NCI-H446 (cell line): ENCODE measurements at regions not wholly inside any gene's neighbourhood (a gene's known extent, or its start where the extent isn't known, plus 50 kb on each side); places are given as distances from the start of the nearest gene placed in this dataset.
"Not testable (repeated sequence)": the region's sequence is repeated elsewhere in the genome, so short reads cannot be mapped to it uniquely, and the experiment has no call there.

Experiments
- DNase-seq, 2 experiments: peaks; one replicate each; lab custom pipeline; 2025; lab: John Stamatoyannopoulos, UW

GRCh38 chr6:63440594-63440993 is 120.8 kb upstream of the LGSN start:
- no peak for DNase-seq

DNA sequence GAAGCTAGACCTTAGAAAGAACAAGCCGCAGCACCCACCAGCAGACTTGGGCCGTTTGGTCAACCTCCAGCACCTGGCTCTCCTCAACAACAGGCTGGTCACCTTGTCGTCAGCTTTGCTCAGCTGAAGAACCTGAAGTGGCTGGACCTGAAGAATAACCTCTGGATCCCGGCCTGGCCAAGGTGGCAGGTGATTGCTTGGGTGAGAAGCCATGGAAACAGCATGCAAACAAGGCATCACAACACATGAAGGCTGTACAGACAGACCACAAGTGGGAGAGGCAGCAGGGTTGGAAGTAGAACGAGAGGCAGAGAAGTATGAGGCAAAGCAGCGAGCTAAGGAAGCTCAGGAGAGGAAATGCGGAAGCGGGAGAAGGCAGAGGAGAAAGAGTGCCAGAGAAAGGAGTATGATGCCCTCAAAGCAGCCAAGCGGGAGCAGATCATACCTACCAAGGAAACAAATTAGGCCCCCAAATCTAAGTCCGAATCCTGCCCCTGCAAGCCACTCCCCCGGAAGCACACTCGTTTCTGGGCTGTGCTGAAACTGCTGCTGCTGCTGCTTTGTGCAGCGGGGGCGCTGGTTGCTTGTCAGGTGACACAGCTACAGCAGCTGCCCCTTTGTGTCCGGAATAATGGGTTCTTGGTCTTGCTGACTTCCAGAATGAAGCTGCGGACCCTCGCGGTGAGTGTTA is 121.6 kb upstream of the LGSN start:
- DNase-seq, result no peak

- DNase-seq, result no peak
Measured at GRCh38 chr6:63442870-63443269, 123.1 kb upstream of the LGSN start.

DNA sequence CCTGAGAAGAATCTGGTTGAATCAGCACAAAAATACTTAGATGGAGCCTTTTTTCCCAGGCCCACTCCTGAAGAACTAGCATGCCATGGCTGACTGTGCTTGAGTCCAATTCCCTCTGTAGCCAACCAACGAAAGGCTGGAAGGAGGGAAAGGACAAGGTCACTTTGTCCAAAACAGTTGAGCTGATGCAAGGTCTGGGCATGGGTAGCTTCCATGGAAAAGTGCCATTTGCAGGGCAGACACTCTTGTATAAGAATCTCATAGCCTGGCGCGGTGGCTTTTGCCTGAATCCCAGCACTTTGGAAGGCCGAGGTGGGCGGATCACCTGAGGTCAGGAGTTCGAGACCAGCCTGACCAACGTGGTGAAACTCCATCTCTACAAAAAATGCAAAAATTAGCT is 125.0 kb upstream of the LGSN start:
- DNase-seq, result no peak

GRCh38 chr6:63446405-63446804 is 125.9 kb upstream of the LOC128125822 start:
- no peak for DNase-seq

GRCh38 chr6:63447134-63447533 is 125.1 kb upstream of the LOC128125822 start:
- no peak for DNase-seq

DNA sequence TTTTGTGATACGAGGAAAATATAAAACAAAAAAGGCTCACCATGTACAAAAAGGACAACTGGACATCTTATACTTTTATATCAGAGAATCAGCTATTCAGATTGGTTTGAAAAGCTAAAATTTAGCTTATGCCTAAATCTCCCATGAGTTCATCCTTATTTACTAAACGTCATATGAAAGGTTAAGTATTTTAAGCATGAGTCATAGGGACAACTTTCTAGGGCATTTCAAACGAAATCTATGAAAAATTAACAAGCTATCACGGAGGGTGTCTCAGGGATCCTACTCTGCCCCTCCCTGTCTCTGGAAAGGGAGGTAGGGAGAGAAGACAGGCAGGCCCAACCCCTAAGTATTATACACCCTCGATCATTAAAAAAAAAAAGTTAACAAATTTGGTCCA is 124.1 kb upstream of the LOC128125822 start:
- no peak for DNase-seq

DNA sequence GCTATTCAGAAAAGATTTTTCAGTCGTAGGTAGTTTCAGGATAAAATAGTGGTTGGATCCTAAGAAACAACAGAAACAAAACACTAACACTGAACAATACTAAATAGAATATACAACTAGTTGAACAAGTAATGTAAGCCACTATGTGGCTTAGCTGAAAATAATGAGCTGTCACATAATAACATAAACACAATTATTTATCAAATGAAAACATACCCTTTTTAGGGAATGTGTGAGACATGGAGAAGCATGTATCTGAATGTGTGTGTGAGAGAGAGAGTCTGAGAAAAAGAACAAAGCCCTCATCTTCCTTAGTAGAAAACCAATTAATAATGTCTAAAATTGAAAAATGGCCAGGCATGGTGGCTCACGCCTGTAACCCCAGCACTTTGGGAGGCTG is 122.6 kb upstream of the LOC128125822 start:
- DNase-seq, result no peak

DNA sequence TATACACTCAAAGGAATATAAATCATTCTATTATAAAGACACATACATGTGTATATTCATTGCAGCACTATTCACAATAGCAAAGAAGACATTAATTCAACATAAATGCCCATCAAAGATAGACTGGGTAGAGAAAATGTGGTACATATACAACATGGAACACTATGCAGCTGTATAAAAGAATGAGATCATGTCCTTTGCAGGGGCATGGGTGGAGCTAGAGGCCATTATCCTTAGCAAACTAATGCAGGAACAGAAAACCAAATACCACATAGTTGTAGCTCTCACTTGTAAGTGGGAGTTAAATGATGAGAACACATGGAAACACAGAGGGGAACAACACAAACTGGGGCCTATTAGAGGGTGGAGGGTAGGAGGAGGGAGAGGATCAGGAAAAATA is 121.0 kb upstream of the LOC128125822 start:
- DNase-seq, result no peak

- no peak for DNase-seq
Measured at GRCh38 chr6:63452125-63452524, 120.2 kb upstream of the LOC128125822 start.

GRCh38 chr6:63456734-63457133 is 115.5 kb upstream of the LOC128125822 start:
- DNase-seq, result no peak

DNA sequence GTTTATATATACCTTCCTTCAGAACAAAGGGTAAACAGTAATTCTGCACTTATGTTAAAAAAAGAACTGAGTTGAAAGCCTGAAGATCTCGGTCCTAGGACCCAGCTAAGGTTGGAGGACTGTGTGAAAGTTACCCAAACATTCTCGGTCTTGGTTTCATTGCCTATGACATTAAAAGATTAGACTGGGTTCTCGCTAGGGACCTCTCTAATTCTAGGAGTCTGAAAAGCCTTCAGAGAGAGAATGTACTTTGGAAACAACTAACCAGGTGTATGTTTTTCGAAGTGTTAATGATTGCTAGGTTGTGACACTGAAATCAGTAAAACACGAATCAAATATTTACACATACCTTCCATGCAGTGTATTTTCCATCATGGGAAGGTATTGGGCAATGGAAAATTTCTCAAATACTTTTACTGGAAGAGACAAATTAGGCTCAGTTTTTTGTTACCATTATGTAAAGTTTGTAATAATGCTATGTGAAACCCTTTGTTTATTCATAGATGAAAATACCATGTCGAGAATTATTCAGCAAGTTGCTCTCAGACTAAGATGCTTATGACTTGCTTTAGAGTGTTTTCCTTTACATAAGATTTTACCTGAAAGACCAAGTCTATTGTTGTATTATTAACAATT is 113.7 kb upstream of the LOC128125822 start:
- DNase-seq, result no peak

GRCh38 chr6:63459814-63460213 is 112.5 kb upstream of the LOC128125822 start:
- no peak for DNase-seq

- DNase-seq, result no peak
Measured at GRCh38 chr6:63460971-63461370, 111.3 kb upstream of the LOC128125822 start.

DNA sequence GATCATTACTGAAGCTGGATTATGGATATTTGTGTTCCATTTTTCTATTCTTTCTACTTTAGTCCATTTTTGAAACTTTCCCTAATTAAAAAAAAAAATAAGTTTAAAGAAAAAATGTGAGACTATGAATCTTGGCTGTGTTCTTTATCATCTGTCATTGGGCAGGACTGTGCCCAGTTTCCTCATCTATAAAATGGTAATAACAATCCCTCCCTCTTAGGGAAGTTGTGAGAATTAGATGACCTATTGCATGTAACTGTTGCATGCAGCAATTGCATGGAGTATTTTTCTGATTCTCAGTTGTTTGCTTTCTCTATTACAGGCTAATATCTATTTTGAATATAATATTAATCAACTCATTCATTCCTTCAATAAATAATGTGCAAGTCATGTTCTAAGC is 108.2 kb upstream of the LOC128125822 start:
- DNase-seq, result no peak

- DNase-seq, result no peak
Measured at GRCh38 chr6:63465750-63466149, 106.5 kb upstream of the LOC128125822 start.

DNA sequence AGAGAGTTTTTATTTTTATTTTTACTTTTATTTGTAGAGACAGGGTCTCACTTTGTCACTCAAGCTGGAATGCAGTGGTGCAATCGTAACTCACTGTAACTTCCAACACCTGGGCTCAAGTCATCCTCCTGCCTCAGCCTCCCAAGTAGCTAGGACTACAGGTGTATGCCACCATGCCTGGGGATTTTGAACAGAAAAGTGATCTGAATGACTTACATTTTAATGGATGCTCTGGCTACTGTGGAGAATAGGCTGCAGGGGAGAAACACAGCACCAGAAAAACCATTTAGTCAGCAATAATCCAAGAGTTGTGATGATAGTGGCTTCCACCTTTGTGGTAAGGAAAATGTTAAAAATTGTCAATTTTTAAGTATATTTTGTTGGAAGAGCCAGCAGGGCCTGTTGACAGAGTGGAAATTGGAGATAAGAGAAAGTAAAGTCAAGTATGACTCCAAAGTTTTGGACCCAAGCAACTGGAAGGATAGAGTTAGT is 106.0 kb upstream of the LOC128125822 start:
- DNase-seq, result no peak

DNA sequence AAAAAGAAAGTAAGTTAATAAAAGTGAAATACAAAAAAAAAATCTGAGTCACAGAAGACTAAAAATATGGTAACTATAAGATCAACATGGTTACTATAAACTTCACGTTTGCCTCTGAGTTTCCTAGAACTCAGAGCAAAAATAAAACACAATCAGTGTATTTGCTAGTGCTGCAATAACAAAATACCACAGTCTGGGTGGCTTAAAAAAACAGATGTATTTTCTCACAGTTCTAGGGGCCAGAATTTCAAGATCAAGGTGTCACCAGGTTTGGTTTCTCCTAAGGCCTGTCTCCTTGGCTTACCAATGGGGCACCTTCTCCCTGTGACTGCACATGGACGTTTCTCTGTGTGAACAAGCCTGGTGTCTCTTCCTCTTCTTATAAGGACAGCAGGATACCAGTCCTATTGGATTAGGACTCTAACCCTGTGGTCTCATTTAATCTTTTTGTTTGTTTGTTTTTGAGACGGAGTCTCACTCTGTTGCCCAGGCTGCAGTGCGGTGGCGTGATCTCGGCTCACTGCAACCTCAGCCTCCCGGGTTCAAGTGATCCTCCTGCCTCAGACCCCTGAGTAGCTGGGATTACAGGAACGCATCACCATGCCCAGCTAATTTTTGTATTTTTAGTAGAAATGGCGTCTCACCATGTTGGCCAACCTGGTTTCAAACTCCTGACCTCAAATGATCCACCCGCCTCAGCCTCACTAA is 104.9 kb upstream of the LOC128125822 start:
- no peak for DNase-seq

DNA sequence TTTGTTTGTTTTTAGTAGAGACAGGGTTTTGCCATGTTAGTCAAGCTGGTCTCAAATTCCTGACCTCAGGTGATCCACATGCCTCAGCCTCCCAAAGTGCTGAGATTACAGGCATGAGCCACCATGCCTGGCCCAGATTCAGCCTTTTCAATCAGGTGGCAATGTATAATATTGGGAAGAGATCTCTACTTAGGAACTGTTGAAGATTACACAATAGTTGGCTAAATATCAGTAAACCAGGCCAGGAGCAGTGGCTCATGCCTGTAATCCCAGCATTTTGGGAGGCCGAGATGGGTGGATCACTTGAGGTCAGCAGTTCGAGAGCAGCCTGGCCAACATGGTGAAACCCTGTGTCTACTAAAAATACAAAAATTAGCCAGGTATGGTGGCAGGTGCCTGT is 101.1 kb upstream of the LOC128125822 start:
- DNase-seq, result not testable (repeated sequence)

DNA sequence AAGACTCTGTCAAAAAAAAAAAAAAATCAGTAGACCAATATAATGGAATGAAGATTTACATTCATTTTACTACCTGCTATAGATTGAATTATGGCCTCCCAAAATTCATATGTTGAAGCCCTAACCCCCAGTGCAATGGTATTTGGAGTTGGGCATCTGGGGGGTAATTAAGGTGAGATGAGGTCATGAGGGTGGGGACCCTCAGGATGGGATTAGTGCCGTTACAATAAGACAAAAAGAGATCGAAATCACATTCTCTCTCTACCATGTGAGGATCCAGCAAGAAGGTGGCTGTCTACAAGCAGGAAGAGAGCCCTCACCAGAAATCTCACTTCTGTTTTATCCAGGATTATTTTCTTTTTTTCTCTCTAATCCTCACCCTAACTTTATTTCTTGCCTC is 100.6 kb upstream of the LOC128125822 start:
- no peak for DNase-seq

DNA sequence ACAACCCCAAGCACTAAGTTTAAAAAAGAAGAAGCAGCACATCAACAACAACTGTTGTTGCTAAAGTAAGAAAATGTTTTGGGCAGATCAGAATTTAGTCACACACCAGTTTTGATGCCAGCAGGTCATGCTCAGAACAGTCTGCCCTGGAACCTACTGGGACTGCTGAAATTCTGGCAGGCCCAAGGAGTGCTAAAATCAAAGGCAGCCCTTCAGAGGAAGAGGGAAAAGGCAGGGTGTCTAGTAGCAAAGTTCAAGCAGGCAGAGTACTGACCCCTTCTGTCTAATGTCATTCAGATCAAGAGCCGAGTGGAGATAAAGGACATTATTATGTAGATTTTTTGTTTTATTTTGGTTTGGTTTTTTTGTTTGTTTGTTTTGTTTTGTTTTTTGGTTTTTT is 96.6 kb upstream of the LOC128125822 start:
- DNase-seq, result no peak

DNA sequence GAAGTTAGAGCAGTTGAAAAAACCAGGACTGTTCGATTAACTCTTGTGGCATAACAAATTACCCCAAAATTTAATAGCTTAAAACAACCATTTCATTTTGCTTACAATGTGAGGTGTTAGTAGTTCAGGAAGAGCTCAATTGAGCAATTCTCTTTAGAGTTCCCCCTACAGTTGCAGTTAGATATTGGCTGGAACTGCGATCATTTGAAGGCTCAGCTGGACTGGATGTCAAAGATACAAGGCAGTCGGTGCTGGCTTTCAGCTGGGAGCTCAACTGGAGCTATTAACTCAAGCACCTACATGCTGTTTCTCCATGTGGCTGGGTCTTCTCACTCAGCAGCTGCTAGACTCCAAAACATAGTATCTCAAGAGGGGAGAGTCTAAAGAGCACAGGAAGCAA is 96.0 kb upstream of the LOC128125822 start:
- no peak for DNase-seq

GRCh38 chr6:63477422-63478040 is 94.7 kb upstream of the LOC128125822 start:
- DNase-seq, result no peak
